ENCODE measurements at regions not wholly inside any gene's neighbourhood (a gene's known extent, or its start where the extent isn't known, plus 50 kb on each side); places are given as distances from the start of the nearest gene placed in this dataset.

DNA sequence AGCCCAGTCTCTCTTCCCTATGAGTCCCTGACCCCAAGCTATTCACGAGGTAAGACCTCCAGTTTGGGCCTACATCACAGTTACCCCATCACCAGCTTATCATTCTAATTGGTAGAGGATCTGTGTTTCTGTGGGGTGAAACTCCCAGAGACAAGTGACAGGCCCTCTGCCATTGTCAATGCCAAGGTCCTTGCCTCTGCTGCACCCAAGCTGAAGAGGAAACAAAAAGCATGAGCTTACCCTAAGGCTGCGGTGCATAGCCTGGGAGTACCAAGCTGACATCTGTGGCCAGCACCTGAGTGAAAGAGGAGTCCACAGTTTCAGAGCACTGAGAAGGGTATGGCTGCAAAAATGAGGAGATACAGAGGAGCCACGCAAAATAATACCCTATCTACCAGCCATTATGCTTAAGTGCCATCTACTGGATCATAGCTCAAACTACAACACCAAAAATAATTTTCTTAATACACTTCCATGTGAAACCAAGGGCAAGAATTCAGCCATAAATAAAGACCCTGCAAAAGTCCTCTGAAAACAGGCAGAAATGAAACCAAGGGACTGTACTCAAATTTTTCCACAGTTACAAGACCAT lies 62.3 kb upstream of the ANO5 start:
- TF ChIP-seq SIN3A (IDR thresholded peaks at IDR 0.05; ENCODE audit: borderline replicate concordance, insufficient read depth, low read length) (no peak), TAF1 (IDR thresholded peaks at IDR 0.05; ENCODE audit: borderline replicate concordance, insufficient read depth, low read length) (no peak), POLR2AphosphoS5 (IDR thresholded peaks at IDR 0.05; ENCODE audit: low read depth, low read length) (no peak), FOXP2 (optimal IDR thresholded peaks at IDR 0.05; ENCODE audit: borderline replicate concordance, extremely low read depth, extremely low read length, insufficient read depth) (no peak)
- TF ChIP-seq, protein P1, sequence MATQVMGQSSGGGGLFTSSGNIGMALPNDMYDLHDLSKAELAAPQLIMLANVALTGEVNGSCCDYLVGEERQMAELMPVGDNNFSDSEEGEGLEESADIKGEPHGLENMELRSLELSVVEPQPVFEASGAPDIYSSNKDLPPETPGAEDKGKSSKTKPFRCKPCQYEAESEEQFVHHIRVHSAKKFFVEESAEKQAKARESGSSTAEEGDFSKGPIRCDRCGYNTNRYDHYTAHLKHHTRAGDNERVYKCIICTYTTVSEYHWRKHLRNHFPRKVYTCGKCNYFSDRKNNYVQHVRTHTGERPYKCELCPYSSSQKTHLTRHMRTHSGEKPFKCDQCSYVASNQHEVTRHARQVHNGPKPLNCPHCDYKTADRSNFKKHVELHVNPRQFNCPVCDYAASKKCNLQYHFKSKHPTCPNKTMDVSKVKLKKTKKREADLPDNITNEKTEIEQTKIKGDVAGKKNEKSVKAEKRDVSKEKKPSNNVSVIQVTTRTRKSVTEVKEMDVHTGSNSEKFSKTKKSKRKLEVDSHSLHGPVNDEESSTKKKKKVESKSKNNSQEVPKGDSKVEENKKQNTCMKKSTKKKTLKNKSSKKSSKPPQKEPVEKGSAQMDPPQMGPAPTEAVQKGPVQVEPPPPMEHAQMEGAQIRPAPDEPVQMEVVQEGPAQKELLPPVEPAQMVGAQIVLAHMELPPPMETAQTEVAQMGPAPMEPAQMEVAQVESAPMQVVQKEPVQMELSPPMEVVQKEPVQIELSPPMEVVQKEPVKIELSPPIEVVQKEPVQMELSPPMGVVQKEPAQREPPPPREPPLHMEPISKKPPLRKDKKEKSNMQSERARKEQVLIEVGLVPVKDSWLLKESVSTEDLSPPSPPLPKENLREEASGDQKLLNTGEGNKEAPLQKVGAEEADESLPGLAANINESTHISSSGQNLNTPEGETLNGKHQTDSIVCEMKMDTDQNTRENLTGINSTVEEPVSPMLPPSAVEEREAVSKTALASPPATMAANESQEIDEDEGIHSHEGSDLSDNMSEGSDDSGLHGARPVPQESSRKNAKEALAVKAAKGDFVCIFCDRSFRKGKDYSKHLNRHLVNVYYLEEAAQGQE (IDR thresholded peaks at IDR 0.05; ENCODE audit: insufficient read depth in 1 of 2, low read depth in 2 of 2, low read length in 2 of 2): no peak

DNA sequence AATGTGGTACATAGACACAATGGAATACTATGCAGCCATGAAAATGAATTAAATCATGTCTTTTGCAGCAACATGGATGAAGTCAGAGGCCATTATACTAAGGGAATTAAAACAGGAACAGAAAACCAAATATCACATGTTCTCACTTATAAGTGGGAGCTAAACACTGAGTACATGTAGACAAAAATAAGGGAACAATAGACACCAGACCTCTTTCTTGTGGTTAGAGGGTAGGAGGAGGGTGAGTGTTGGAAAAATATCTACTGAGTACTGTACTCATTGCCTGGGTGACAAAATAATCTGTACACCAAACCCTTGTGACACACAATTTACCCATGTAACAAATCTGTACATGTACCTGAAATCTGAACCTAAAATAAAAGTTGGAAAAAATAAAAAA lies 59.1 kb upstream of the ANO5 start:
- TF ChIP-seq SIN3A (IDR thresholded peaks at IDR 0.05; ENCODE audit: borderline replicate concordance, insufficient read depth, low read length) (no peak), TAF1 (IDR thresholded peaks at IDR 0.05; ENCODE audit: borderline replicate concordance, insufficient read depth, low read length) (no peak), POLR2AphosphoS5 (IDR thresholded peaks at IDR 0.05; ENCODE audit: low read depth, low read length) (no peak), FOXP2 (optimal IDR thresholded peaks at IDR 0.05; ENCODE audit: borderline replicate concordance, extremely low read depth, extremely low read length, insufficient read depth) (no peak)
- TF ChIP-seq, protein P1 (IDR thresholded peaks at IDR 0.05; ENCODE audit: insufficient read depth in 1 of 2, low read depth in 2 of 2, low read length in 2 of 2): no peak

- no peak for TF ChIP-seq TAF1 (IDR thresholded peaks at IDR 0.05; ENCODE audit: borderline replicate concordance, insufficient read depth, low read length)
- TF ChIP-seq, protein P1 (IDR thresholded peaks at IDR 0.05; ENCODE audit: insufficient read depth in 1 of 2, low read depth in 2 of 2, low read length in 2 of 2): no peak
- no peak for TF ChIP-seq FOXP2 (optimal IDR thresholded peaks at IDR 0.05; ENCODE audit: borderline replicate concordance, extremely low read depth, extremely low read length, insufficient read depth)
- no peak for TF ChIP-seq SIN3A (IDR thresholded peaks at IDR 0.05; ENCODE audit: borderline replicate concordance, insufficient read depth, low read length)
- no peak for TF ChIP-seq POLR2AphosphoS5 (IDR thresholded peaks at IDR 0.05; ENCODE audit: low read depth, low read length)
Observed at GRCh38 chr11:22138264-22138663, 54.6 kb upstream of the ANO5 start.
